ENCODE measurements at regions not wholly inside any gene's neighbourhood (a gene's known extent, or its start where the extent isn't known, plus 50 kb on each side); places are given as distances from the start of the nearest gene placed in this dataset.

DNA sequence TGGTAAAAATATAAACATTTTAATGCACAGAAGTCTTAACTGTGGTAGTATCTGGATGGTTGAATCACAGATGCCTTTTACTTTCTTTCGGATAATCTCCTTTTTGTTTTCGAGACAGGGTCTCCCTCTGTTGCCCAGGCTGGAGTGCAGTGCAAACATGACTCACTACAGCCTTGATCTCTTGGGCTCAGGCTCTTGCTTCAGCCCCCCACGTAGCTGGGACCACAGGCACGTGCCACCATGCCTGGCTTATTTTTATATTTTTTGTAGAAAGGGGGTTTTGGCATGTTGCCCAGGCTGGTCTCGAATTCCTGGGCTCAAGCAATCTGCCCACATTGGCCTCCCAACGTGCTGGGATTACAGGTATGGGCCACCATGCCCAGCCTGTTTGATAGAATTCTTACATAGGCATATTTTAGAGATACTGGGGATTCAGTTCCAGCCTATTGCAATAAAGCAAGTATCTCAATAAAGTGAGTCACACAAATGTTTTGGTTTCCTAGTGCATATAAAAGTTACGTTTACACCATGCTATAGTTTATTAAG, 99.2 kb downstream of the SNAPC1 start (continued):
- TF ChIP-seq, protein P1, sequence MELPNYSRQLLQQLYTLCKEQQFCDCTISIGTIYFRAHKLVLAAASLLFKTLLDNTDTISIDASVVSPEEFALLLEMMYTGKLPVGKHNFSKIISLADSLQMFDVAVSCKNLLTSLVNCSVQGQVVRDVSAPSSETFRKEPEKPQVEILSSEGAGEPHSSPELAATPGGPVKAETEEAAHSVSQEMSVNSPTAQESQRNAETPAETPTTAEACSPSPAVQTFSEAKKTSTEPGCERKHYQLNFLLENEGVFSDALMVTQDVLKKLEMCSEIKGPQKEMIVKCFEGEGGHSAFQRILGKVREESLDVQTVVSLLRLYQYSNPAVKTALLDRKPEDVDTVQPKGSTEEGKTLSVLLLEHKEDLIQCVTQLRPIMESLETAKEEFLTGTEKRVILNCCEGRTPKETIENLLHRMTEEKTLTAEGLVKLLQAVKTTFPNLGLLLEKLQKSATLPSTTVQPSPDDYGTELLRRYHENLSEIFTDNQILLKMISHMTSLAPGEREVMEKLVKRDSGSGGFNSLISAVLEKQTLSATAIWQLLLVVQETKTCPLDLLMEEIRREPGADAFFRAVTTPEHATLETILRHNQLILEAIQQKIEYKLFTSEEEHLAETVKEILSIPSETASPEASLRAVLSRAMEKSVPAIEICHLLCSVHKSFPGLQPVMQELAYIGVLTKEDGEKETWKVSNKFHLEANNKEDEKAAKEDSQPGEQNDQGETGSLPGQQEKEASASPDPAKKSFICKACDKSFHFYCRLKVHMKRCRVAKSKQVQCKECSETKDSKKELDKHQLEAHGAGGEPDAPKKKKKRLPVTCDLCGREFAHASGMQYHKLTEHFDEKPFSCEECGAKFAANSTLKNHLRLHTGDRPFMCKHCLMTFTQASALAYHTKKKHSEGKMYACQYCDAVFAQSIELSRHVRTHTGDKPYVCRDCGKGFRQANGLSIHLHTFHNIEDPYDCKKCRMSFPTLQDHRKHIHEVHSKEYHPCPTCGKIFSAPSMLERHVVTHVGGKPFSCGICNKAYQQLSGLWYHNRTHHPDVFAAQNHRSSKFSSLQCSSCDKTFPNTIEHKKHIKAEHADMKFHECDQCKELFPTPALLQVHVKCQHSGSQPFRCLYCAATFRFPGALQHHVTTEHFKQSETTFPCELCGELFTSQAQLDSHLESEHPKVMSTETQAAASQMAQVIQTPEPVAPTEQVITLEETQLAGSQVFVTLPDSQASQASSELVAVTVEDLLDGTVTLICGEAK (IDR thresholded peaks at IDR 0.05) = no peak
- TF ChIP-seq, protein P1 (CRISPR knock-in tag; IDR thresholded peaks at IDR 0.05) = no peak
- TF ChIP-seq HDAC1 (IDR thresholded peaks at IDR 0.05) (no peak), STAT5B (CRISPR knock-in tag; IDR thresholded peaks at IDR 0.05) (no peak), ZFP36 (IDR thresholded peaks at IDR 0.05; ENCODE audit: low read depth, low read length, partially characterized antibody) (no peak), HNRNPUL1 (IDR thresholded peaks at IDR 0.05; ENCODE audit: low read length) (no peak)
- TF ChIP-seq, protein P2, sequence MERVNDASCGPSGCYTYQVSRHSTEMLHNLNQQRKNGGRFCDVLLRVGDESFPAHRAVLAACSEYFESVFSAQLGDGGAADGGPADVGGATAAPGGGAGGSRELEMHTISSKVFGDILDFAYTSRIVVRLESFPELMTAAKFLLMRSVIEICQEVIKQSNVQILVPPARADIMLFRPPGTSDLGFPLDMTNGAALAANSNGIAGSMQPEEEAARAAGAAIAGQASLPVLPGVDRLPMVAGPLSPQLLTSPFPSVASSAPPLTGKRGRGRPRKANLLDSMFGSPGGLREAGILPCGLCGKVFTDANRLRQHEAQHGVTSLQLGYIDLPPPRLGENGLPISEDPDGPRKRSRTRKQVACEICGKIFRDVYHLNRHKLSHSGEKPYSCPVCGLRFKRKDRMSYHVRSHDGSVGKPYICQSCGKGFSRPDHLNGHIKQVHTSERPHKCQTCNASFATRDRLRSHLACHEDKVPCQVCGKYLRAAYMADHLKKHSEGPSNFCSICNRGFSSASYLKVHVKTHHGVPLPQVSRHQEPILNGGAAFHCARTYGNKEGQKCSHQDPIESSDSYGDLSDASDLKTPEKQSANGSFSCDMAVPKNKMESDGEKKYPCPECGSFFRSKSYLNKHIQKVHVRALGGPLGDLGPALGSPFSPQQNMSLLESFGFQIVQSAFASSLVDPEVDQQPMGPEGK (CRISPR knock-in tag; IDR thresholded peaks at IDR 0.05; ENCODE audit: borderline replicate concordance) = no peak
